Heart left ventricle (tissue), 13 donors: ENCODE measurements at regions not wholly inside any gene's neighbourhood (a gene's known extent, or its start where the extent isn't known, plus 50 kb on each side); places are given as distances from the start of the nearest gene placed in this dataset.

Source experiments
- POLR2A ChIP-seq, 2 donors: fragments of 450-650 bp; IDR thresholded peaks; one replicate each; pipeline ENCODE4 v1.6.1; 2017; ENCODE audit warnings: antibody characterized with exemption in 2 of 2, mild to moderate bottlenecking in 2 of 2, moderate library complexity in 2 of 2
- TF ChIP-seq, protein P1 (sequence below), 12 donors: fragments of 200-600 bp; sonication (generic) in 4 of 12; IDR thresholded peaks; one replicate each; pipeline versions ENCODE4 v1.5.0 to v1.8.0; 2018 to 2022; ENCODE audit warnings: antibody characterized with exemption in 12 of 12, mild to moderate bottlenecking in 5 of 12
- donor health status: ischemic (EF 13 %, LVEDD 7.1; RV severe dilation, severe dysfunction).
- donor health status: DM: no; HTN: yes; CAD: no.
- donor health status: DM: no; HTN: no; CAD: no.
- donor health status: ischemic (EF 25% LVEDD 6.9; RV normal size, moderate dysfunction).
- donor health status: ischemic (EF 25% LVEDD 5.7; RV mildly dilated, moderate dysfunction).
- donor health status: ischemic (EF 35%, LVEDD 5.7; RV mildly dilated, moderate dysfunction).
- donor health status: nonischemic (EF 11% LVEDD 7.7; RV severe dilation, severe dysfunction).
- donor health status: DM: yes; HTN: yes; CAD: no.
- donor health status: PGD.
- donor health status: ischemic (EF 29% LVEDD 5.4; RV normal size, mild dysfunction).
- donor health status: nonischemic (EF 23%, LVEDD 6.1; RV moderate dilation, normal function).

DNA sequence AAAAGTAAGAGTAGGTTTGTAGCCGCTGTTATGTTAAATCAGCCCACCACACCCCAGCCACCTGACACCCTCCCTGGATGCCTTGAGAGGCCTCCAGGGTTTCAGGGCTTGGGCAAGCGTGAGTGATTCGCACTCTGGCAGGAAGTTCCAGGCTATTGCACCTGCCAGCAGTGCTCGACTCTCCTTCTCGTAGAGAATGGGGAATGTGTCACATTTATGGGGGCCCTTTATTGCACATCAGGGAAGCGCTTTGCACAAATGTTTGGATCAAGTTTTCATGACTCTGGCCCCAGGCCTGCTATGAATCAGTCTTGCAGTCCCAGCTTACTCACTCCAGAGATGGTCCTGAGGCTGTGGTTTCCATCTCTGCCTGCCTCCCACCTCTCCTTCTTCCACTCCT is 66.1 kb upstream of the ADRA1B start:
- TF ChIP-seq, protein P1, sequence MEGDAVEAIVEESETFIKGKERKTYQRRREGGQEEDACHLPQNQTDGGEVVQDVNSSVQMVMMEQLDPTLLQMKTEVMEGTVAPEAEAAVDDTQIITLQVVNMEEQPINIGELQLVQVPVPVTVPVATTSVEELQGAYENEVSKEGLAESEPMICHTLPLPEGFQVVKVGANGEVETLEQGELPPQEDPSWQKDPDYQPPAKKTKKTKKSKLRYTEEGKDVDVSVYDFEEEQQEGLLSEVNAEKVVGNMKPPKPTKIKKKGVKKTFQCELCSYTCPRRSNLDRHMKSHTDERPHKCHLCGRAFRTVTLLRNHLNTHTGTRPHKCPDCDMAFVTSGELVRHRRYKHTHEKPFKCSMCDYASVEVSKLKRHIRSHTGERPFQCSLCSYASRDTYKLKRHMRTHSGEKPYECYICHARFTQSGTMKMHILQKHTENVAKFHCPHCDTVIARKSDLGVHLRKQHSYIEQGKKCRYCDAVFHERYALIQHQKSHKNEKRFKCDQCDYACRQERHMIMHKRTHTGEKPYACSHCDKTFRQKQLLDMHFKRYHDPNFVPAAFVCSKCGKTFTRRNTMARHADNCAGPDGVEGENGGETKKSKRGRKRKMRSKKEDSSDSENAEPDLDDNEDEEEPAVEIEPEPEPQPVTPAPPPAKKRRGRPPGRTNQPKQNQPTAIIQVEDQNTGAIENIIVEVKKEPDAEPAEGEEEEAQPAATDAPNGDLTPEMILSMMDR (IDR thresholded peaks at IDR 0.05), result no peak
- TF ChIP-seq POLR2A (IDR thresholded peaks at IDR 0.05), result no peak
